Esophagus muscularis mucosa (tissue), 4 donors: ENCODE measurements at regions not wholly inside any gene's neighbourhood (a gene's known extent, or its start where the extent isn't known, plus 50 kb on each side); places are given as distances from the start of the nearest gene placed in this dataset.

Source experiments
- DNase-seq: peaks from one replicate; pipeline ENCODE4 v3.0.0-alpha.2; 2017; ENCODE audit errors: extremely low spot score
- H3K27ac ChIP-seq, 4 donors: fragments of 200-600 bp; sonication (generic); replicated peaks in 1 of 4; 1 replicate in 3 of 4; 2 replicates in 1 of 4; pipeline ENCODE4 v1.5.1; 2016 to 2019; ENCODE audit warnings: mild to moderate bottlenecking in 1 of 4
- H3K27me3 ChIP-seq, 4 donors: fragments of 200-600 bp; sonication (generic); one replicate each; pipeline versions ENCODE4 v1.5.1 to v1.6.0; 2016 to 2019
- H3K36me3 ChIP-seq, 4 donors: fragments of 200-600 bp; sonication (generic); one replicate each; pipeline ENCODE4 v1.5.1; 2016 to 2019
- H3K4me1 ChIP-seq, 4 donors: fragments of 200-600 bp; sonication (generic); one replicate each; pipeline ENCODE4 v1.5.1; 2016 to 2019
- H3K4me3 ChIP-seq, 4 donors: fragments of 200-600 bp; sonication (generic); 1 replicate in 2 of 4; 2 replicates in 2 of 4; pipeline ENCODE4 v1.5.1; 2016 to 2019; ENCODE audit warnings: mild to moderate bottlenecking in 4 of 4, moderate library complexity in 1 of 4
- H3K9me3 ChIP-seq, 4 donors: fragments of 200-600 bp; sonication (generic); 1 replicate in 3 of 4; 2 replicates in 1 of 4; pipeline ENCODE4 v1.5.1; 2016 to 2019
- EP300 ChIP-seq: sonication (generic); formaldehyde crosslinking; IDR thresholded peaks from one replicate; pipeline ENCODE4 v1.6.1; 2017; ENCODE audit warnings: antibody characterized with exemption
- POLR2A ChIP-seq: fragments of 450-650 bp; IDR thresholded peaks from one replicate; pipeline ENCODE4 v1.6.1; 2017; ENCODE audit warnings: antibody characterized with exemption, moderate library complexity, mild to moderate bottlenecking, low read depth
- POLR2AphosphoS5 ChIP-seq, 2 donors: sonication (generic); formaldehyde crosslinking; IDR thresholded peaks; one replicate each; pipeline ENCODE4 v1.6.1; 2017; ENCODE audit warnings: antibody characterized with exemption in 2 of 2
- WGBS: methylation state at CpG from one replicate; pipeline ENCODE4 v1.1.5; 2018; 5-methylcytosine and 5-hydroxymethylcytosine counted together
- intact Hi-C: fragments of 100-400 bp; cut with DNase I; formaldehyde crosslinking; loops from one replicate; pipeline ENCODE4 v1.15.1; 2023
- TF ChIP-seq, protein P1 (sequence below), 3 experiments: fragments of 200-600 bp in 2 of 3; fragments of 450-650 bp in 1 of 3; sonication (generic) in 2 of 3; IDR thresholded peaks; one replicate each; pipeline ENCODE4 v1.5.1; 2017 to 2019; ENCODE audit warnings: antibody characterized with exemption in 3 of 3, mild to moderate bottlenecking in 2 of 3, moderate library complexity in 1 of 3

DNA sequence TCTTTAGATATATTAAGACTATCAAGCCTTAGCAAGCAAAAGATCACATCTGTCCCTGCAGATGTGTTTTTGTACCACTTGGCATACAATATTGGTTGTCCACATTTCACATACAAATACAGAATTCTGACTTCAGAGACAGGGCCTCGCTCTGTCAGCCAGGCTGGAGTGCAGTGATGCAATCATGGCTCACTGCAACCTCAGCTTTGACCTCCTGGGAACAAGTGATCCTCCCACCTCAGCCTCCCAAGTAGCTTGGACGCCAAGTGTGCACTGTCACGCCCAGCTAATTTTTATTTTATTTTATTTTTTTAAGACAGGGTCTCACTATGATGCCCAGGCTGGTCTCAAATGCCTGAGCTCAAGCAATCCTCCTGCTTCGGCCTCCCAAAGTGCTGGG lies 53.0 kb upstream of the ACTL6A start:
- intact Hi-C loops: no loop called here
- H3K9me3 ChIP-seq: no peaks in the 10 kb centered on the region
- no peak for DNase-seq
- no peak overlapping the region for H3K4me3 ChIP-seq
- WGBS: 95% methylated on average over 4 of the region's 4 CpGs
- TF ChIP-seq POLR2A (no peak), POLR2AphosphoS5 (IDR thresholded peaks at IDR 0.05) (no peak), EP300 (no peak)
- TF ChIP-seq, protein P1, sequence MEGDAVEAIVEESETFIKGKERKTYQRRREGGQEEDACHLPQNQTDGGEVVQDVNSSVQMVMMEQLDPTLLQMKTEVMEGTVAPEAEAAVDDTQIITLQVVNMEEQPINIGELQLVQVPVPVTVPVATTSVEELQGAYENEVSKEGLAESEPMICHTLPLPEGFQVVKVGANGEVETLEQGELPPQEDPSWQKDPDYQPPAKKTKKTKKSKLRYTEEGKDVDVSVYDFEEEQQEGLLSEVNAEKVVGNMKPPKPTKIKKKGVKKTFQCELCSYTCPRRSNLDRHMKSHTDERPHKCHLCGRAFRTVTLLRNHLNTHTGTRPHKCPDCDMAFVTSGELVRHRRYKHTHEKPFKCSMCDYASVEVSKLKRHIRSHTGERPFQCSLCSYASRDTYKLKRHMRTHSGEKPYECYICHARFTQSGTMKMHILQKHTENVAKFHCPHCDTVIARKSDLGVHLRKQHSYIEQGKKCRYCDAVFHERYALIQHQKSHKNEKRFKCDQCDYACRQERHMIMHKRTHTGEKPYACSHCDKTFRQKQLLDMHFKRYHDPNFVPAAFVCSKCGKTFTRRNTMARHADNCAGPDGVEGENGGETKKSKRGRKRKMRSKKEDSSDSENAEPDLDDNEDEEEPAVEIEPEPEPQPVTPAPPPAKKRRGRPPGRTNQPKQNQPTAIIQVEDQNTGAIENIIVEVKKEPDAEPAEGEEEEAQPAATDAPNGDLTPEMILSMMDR (IDR thresholded peaks at IDR 0.05): no peak
- H3K4me1 ChIP-seq: no peaks in the 10 kb centered on the region
- H3K36me3 ChIP-seq: no peaks in the 10 kb centered on the region
- H3K27me3 ChIP-seq: no peaks in the 10 kb centered on the region
- H3K27ac ChIP-seq: no peak overlapping the region

DNA sequence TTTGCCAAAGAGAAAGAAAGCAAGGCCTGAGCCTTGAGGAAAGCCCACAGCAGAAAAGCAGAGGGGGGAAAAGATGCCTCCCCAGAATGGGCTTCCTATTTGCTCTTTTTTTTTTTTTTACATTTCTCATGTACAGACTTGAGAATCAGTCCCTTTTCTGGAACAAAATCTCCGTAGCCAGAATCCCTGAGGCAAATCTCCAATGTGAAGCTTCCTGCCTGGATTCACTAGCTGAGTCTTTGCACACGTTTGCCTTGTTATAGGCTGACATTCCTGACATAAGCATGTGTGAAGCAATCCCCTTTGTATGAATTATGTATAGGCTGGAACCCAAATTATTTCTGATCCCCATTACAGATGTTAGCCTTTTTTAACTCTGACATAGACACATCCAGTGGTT lies 52.2 kb upstream of the ACTL6A start:
- H3K4me3 ChIP-seq: no peak overlapping the region
- no peaks in the 10 kb centered on the region for H3K4me1 ChIP-seq
- 71% methylated on average over 2 of the region's 2 CpGs for WGBS
- no peak for DNase-seq
- intact Hi-C loops: no loop called here
- no peaks in the 10 kb centered on the region for H3K27me3 ChIP-seq
- H3K36me3 ChIP-seq: no peaks in the 10 kb centered on the region
- no peak overlapping the region for H3K27ac ChIP-seq
- H3K9me3 ChIP-seq: no peaks in the 10 kb centered on the region
- TF ChIP-seq POLR2AphosphoS5 (IDR thresholded peaks at IDR 0.05) (no peak), EP300 (no peak), POLR2A (no peak)
- TF ChIP-seq, protein P1 (IDR thresholded peaks at IDR 0.05): no peak

- no peak overlapping the region for H3K27ac ChIP-seq
- TF ChIP-seq, protein P1 (IDR thresholded peaks at IDR 0.05): no peak
- TF ChIP-seq EP300: no peak
- TF ChIP-seq POLR2A: no peak
- no peak for TF ChIP-seq POLR2AphosphoS5 (IDR thresholded peaks at IDR 0.05)
- H3K4me1 ChIP-seq: no peaks in the 10 kb centered on the region
- DNase-seq: no peak
- H3K27me3 ChIP-seq: no peaks in the 10 kb centered on the region
- intact Hi-C loops: no loop called here
- no peaks in the 10 kb centered on the region for H3K9me3 ChIP-seq
- H3K36me3 ChIP-seq: no peaks in the 10 kb centered on the region
- H3K4me3 ChIP-seq: no peak overlapping the region
These were observed 50.3 kb upstream of the ACTL6A start for GRCh38 chr3:179512378-179512777.
